ENCODE measurements at regions not wholly inside any gene's neighbourhood (a gene's known extent, or its start where the extent isn't known, plus 50 kb on each side); places are given as distances from the start of the nearest gene placed in this dataset.

- TF ChIP-seq, protein P1, sequence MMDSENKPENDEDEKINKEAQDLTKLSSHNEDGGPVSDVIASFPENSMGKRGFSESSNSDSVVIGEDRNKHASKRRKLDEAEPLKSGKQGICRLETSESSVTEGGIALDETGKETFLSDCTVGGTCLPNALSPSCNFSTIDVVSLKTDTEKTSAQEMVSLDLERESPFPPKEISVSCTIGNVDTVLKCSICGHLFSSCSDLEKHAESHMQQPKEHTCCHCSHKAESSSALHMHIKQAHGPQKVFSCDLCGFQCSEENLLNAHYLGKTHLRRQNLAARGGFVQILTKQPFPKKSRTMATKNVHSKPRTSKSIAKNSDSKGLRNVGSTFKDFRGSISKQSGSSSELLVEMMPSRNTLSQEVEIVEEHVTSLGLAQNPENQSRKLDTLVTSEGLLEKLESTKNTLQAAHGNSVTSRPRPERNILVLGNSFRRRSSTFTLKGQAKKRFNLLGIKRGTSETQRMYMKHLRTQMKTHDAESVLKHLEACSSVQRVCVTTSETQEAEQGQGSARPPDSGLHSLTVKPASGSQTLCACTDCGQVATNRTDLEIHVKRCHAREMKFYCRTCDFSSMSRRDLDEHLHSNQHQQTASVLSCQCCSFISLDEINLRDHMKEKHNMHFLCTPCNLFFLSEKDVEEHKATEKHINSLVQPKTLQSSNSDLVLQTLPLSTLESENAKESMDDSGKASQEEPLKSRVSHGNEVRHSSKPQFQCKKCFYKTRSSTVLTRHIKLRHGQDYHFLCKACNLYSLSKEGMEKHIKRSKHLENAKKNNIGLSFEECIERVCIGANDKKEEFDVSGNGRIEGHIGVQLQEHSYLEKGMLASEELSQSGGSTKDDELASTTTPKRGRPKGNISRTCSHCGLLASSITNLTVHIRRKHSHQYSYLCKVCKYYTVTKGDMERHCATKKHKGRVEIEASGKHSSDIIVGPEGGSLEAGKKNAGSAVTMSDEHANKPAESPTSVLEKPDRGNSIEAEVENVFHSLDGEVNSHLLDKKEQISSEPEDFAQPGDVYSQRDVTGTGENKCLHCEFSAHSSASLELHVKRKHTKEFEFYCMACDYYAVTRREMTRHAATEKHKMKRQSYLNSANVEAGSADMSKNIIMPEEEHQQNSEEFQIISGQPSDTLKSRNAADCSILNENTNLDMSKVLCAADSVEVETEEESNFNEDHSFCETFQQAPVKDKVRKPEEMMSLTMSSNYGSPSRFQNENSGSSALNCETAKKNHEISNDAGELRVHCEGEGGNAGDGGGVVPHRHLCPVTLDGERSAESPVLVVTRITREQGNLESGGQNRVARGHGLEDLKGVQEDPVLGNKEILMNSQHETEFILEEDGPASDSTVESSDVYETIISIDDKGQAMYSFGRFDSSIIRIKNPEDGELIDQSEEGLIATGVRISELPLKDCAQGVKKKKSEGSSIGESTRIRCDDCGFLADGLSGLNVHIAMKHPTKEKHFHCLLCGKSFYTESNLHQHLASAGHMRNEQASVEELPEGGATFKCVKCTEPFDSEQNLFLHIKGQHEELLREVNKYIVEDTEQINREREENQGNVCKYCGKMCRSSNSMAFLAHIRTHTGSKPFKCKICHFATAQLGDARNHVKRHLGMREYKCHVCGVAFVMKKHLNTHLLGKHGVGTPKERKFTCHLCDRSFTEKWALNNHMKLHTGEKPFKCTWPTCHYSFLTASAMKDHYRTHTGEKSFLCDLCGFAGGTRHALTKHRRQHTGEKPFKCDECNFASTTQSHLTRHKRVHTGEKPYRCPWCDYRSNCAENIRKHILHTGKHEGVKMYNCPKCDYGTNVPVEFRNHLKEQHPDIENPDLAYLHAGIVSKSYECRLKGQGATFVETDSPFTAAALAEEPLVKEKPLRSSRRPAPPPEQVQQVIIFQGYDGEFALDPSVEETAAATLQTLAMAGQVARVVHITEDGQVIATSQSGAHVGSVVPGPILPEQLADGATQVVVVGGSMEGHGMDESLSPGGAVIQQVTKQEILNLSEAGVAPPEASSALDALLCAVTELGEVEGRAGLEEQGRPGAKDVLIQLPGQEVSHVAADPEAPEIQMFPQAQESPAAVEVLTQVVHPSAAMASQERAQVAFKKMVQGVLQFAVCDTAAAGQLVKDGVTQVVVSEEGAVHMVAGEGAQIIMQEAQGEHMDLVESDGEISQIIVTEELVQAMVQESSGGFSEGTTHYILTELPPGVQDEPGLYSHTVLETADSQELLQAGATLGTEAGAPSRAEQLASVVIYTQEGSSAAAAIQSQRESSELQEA (CRISPR knock-in tag; IDR thresholded peaks at IDR 0.05; ENCODE audit: not compliant biosample characterization) = no peak
- no peak for TF ChIP-seq ZNF607 (CRISPR knock-in tag; IDR thresholded peaks at IDR 0.05; ENCODE audit: borderline replicate concordance)
- no peak for TF ChIP-seq FOSL1 (CRISPR knock-in tag; IDR thresholded peaks at IDR 0.05; ENCODE audit: borderline replicate concordance)
- TF ChIP-seq FOXM1 (CRISPR knock-in tag; IDR thresholded peaks at IDR 0.05) = no peak
- TF ChIP-seq MIXL1 (CRISPR knock-in tag; IDR thresholded peaks at IDR 0.05) = no peak
- no peak for TF ChIP-seq ZKSCAN8 (CRISPR knock-in tag; IDR thresholded peaks at IDR 0.05; ENCODE audit: borderline replicate concordance)
- TF ChIP-seq, protein P2, sequence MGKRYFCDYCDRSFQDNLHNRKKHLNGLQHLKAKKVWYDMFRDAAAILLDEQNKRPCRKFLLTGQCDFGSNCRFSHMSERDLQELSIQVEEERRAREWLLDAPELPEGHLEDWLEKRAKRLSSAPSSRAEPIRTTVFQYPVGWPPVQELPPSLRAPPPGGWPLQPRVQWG (CRISPR knock-in tag; IDR thresholded peaks at IDR 0.05; ENCODE audit: borderline replicate concordance, low read depth) = no peak
These were observed 71.5 kb upstream of the IGLL5 start (continued) for GRCh38 chr22:22816171-22816514.

Data from HepG2 (cell line).